Upper lobe of right lung (tissue), 1 donor: ENCODE measurements at regions not wholly inside any gene's neighbourhood (a gene's known extent, or its start where the extent isn't known, plus 50 kb on each side); places are given as distances from the start of the nearest gene placed in this dataset.

ENCODE experiments used
- ATAC-seq: fragments of 200-7000 bp; cut with Tn5 transposase; one replicate; pipeline ENCODE4 v1.9.1; 2020; ENCODE audit warnings: mild to moderate bottlenecking, moderate library complexity
- DNase-seq: peaks from one replicate; pipeline ENCODE4 v3.0.0-alpha.2; 2020
- H3K27ac ChIP-seq: fragments of 200-600 bp; one replicate; pipeline ENCODE4 v1.8.0; 2022
- H3K27me3 ChIP-seq: fragments of 200-600 bp; one replicate; pipeline ENCODE4 v1.8.0; 2022; ENCODE audit warnings: mild to moderate bottlenecking
- H3K36me3 ChIP-seq: fragments of 200-600 bp; one replicate; pipeline ENCODE4 v1.8.0; 2022
- H3K4me1 ChIP-seq: fragments of 200-600 bp; one replicate; pipeline ENCODE4 v1.8.0; 2022
- H3K4me3 ChIP-seq: fragments of 200-600 bp; one replicate; pipeline ENCODE4 v1.8.0; 2022; ENCODE audit warnings: mild to moderate bottlenecking
- H3K9me3 ChIP-seq: fragments of 200-600 bp; one replicate; pipeline ENCODE4 v1.8.0; 2022
- CTCF ChIP-seq: fragments of 200-600 bp; IDR thresholded peaks from one replicate; pipeline ENCODE4 v1.8.0; 2022; ENCODE audit warnings: antibody characterized with exemption
- intact Hi-C: fragments of 100-400 bp; cut with DNase I; formaldehyde crosslinking; loops from one replicate; pipeline ENCODE4 v1.11.0; 2022
- donor health status: DM: no; HTN: yes; CAD: no; lungs with severe emphysema.

GRCh38 chr2:52402128-52402527, 1365.5 kb upstream of the CHAC2 start:
- no peak for TF ChIP-seq CTCF
- DNase-seq (no peak), ATAC-seq (no peak)
- Histone ChIP-seq H3K9me3 (no peaks in the 10 kb centered on the region), H3K4me3 (no peak overlapping the region), H3K27me3 (no peaks in the 10 kb centered on the region), H3K36me3 (no peaks in the 10 kb centered on the region), H3K4me1 (no peaks in the 10 kb centered on the region), H3K27ac (no peak overlapping the region)
- intact Hi-C loops: no loop called here

- no peak for TF ChIP-seq CTCF
- Histone ChIP-seq H3K9me3 (no peaks in the 10 kb centered on the region), H3K36me3 (no peaks in the 10 kb centered on the region), H3K27ac (no peak overlapping the region), H3K27me3 (no peaks in the 10 kb centered on the region), H3K4me1 (no peaks in the 10 kb centered on the region), H3K4me3 (no peak overlapping the region)
- intact Hi-C loops: no loop called here
- DNase-seq (no peak), ATAC-seq (no peak)
Measured at GRCh38 chr2:52396836-52397235, 1364.9 kb upstream of the NRXN1 start.

GRCh38 chr2:52395912-52396311, 1364.0 kb upstream of the NRXN1 start:
- no peak for ATAC-seq
- Histone ChIP-seq H3K36me3 (no peaks in the 10 kb centered on the region), H3K27me3 (no peaks in the 10 kb centered on the region)

GRCh38 chr2:52391621-52392020, 1359.7 kb upstream of the NRXN1 start:
- H3K27ac ChIP-seq: no peak overlapping the region
- intact Hi-C loops: no loop called here
- H3K4me1 ChIP-seq: no peaks in the 10 kb centered on the region
- no peaks in the 10 kb centered on the region for H3K36me3 ChIP-seq
- no peaks in the 10 kb centered on the region for H3K27me3 ChIP-seq
- H3K4me3 ChIP-seq: no peak overlapping the region
- no peaks in the 10 kb centered on the region for H3K9me3 ChIP-seq
- ATAC-seq (no peak), DNase-seq (no peak)
- TF ChIP-seq CTCF: no peak

More at GRCh38 chr2:52395912-52396311, 1364.0 kb upstream of the NRXN1 start:
- TF ChIP-seq CTCF: no peak
- no peak overlapping the region for H3K27ac ChIP-seq
- DNase-seq: no peak
- H3K4me3 ChIP-seq: no peak overlapping the region
- intact Hi-C loops: no loop called here
- no peaks in the 10 kb centered on the region for H3K9me3 ChIP-seq
- H3K4me1 ChIP-seq: no peaks in the 10 kb centered on the region

GRCh38 chr2:52390651-52391050, 1358.7 kb upstream of the NRXN1 start:
- no peaks in the 10 kb centered on the region for H3K27me3 ChIP-seq
- TF ChIP-seq CTCF: no peak
- H3K36me3 ChIP-seq: no peaks in the 10 kb centered on the region
- H3K9me3 ChIP-seq: no peaks in the 10 kb centered on the region
- no peak overlapping the region for H3K27ac ChIP-seq
- DNase-seq (no peak), ATAC-seq (no peak)
- no peaks in the 10 kb centered on the region for H3K4me1 ChIP-seq
- intact Hi-C loops: no loop called here
- H3K4me3 ChIP-seq: no peak overlapping the region

- no peak for DNase-seq
- ATAC-seq: no peak
- no peaks in the 10 kb centered on the region for H3K36me3 ChIP-seq
- no peaks in the 10 kb centered on the region for H3K27me3 ChIP-seq
- H3K4me1 ChIP-seq: no peaks in the 10 kb centered on the region
- intact Hi-C loops: no loop called here
- H3K4me3 ChIP-seq: no peak overlapping the region
- no peak for TF ChIP-seq CTCF
- no peaks in the 10 kb centered on the region for H3K9me3 ChIP-seq
- no peak overlapping the region for H3K27ac ChIP-seq
Measured at GRCh38 chr2:52387937-52388590, 1356.1 kb upstream of the NRXN1 start.
